SK-N-SH treated with all-trans-retinoic acid at 6 μM for 48 hours (cell line): ENCODE measurements at regions not wholly inside any gene's neighbourhood (a gene's known extent, or its start where the extent isn't known, plus 50 kb on each side); places are given as distances from the start of the nearest gene placed in this dataset.

ENCODE experiments used
- ATAC-seq: fragments of 200-7000 bp; cut with Tn5 transposase; 3 replicates; pipeline ENCODE4 v1.9.1; 2020; ENCODE audit warnings: mild to moderate bottlenecking, moderate library complexity
- ARNTL ChIP-seq: fragments of 450-650 bp; formaldehyde crosslinking; IDR thresholded peaks from 2 replicates; pipeline ENCODE4 v1.5.0; 2020; ENCODE audit warnings: low read depth, mild to moderate bottlenecking, moderate library complexity, borderline replicate concordance
- BACH2 ChIP-seq: fragments of 250-450 bp; sonication (Bioruptor Pico); IDR thresholded peaks from 2 replicates; pipeline ENCODE4 v1.9.0; 2021; ENCODE audit warnings: mild to moderate bottlenecking, borderline replicate concordance
- CREB5 ChIP-seq: fragments of 250-450 bp; sonication (Bioruptor Pico); IDR thresholded peaks from 2 replicates; pipeline ENCODE4 v1.5.1; 2020; ENCODE audit warnings: low read depth, mild to moderate bottlenecking, moderate library complexity
- CSDC2 ChIP-seq: fragments of 250-450 bp; sonication (Bioruptor Pico); IDR thresholded peaks from 2 replicates; pipeline ENCODE4 v1.5.0; 2020; ENCODE audit warnings: mild to moderate bottlenecking, moderate library complexity
- ESRRG ChIP-seq: fragments of 250-450 bp; sonication (Bioruptor Pico); IDR thresholded peaks from 2 replicates; pipeline ENCODE4 v1.6.1; 2021; ENCODE audit warnings: mild to moderate bottlenecking
- GLIS3 ChIP-seq: fragments of 250-450 bp; sonication (Bioruptor Pico); IDR thresholded peaks from 2 replicates; pipeline ENCODE4 v1.5.0; 2020; ENCODE audit warnings: mild to moderate bottlenecking, moderate library complexity
- OSR1 ChIP-seq: fragments of 250-450 bp; sonication (Bioruptor Pico); IDR thresholded peaks from 2 replicates; pipeline ENCODE4 v1.8.0; 2022; ENCODE audit warnings: moderate library complexity, mild to moderate bottlenecking, inconsistent platforms
- PATZ1 ChIP-seq: fragments of 250-450 bp; sonication (Bioruptor Pico); IDR thresholded peaks from 2 replicates; pipeline ENCODE4 v1.8.0; 2020; ENCODE audit warnings: mild to moderate bottlenecking, moderate library complexity, borderline replicate concordance
- POU6F1 ChIP-seq: fragments of 250-450 bp; sonication (Bioruptor Pico); IDR thresholded peaks from 2 replicates; pipeline ENCODE4 v1.8.0; 2021; ENCODE audit warnings: low read depth, mild to moderate bottlenecking, moderate library complexity, borderline replicate concordance
- PPARA ChIP-seq: fragments of 250-450 bp; sonication (Bioruptor Pico); IDR thresholded peaks from 2 replicates; pipeline ENCODE4 v1.5.0; 2020; ENCODE audit warnings: mild to moderate bottlenecking, borderline replicate concordance
- RARB ChIP-seq: fragments of 250-450 bp; sonication (Bioruptor Pico); IDR thresholded peaks from 2 replicates; pipeline ENCODE4 v1.8.0; 2021; ENCODE audit warnings: mild to moderate bottlenecking, moderate library complexity
- SNAI2 ChIP-seq: fragments of 250-450 bp; sonication (Bioruptor Pico); IDR thresholded peaks from 2 replicates; pipeline ENCODE4 v1.5.0; 2020; ENCODE audit warnings: mild to moderate bottlenecking, moderate library complexity
- TOX ChIP-seq: fragments of 250-450 bp; sonication (Bioruptor Pico); IDR thresholded peaks from 2 replicates; pipeline ENCODE4 v1.8.0; 2021; ENCODE audit warnings: mild to moderate bottlenecking, moderate library complexity, borderline replicate concordance
- TSHZ2 ChIP-seq: fragments of 250-450 bp; sonication (Bioruptor Pico); IDR thresholded peaks from 2 replicates; pipeline ENCODE4 v1.5.0; 2020; ENCODE audit warnings: mild to moderate bottlenecking, moderate library complexity
- ZC3H10 ChIP-seq: fragments of 250-450 bp; sonication (Bioruptor Pico); IDR thresholded peaks from 2 replicates; pipeline ENCODE4 v1.5.1; 2021; ENCODE audit warnings: mild to moderate bottlenecking, moderate library complexity
- ZFP3 ChIP-seq: fragments of 250-450 bp; sonication (Bioruptor Pico); IDR thresholded peaks from 2 replicates; pipeline ENCODE4 v1.5.0; 2020; ENCODE audit warnings: mild to moderate bottlenecking, moderate library complexity
- ZNF565 ChIP-seq: fragments of 450-650 bp; formaldehyde crosslinking; conservative IDR thresholded peaks from 2 replicates; pipeline ENCODE4 v1.5.0; 2020; ENCODE audit warnings: low read depth, mild to moderate bottlenecking, moderate library complexity
- ZNF8 ChIP-seq: fragments of 450-650 bp; formaldehyde crosslinking; IDR thresholded peaks from 2 replicates; pipeline ENCODE4 v1.5.0; 2020; ENCODE audit warnings: mild to moderate bottlenecking, moderate library complexity

GRCh38 chr6:169862043-169862891 is 110.8 kb downstream of the ERMARD start (continued):
- TF ChIP-seq TOX: no peak
- TF ChIP-seq POU6F1 (CRISPR knock-in tag): no peak
- TF ChIP-seq, all 23 proteins: peak for 0

- no peak for ATAC-seq
- TF ChIP-seq ARNTL (CRISPR knock-in tag) (no peak), ZNF8 (no peak), SNAI2 (no peak), CSDC2 (CRISPR knock-in tag) (no peak), ZFP3 (CRISPR knock-in tag) (no peak), ZNF565 (CRISPR knock-in tag) (no peak)
- TF ChIP-seq, all 23 proteins: peak for 0
These were observed 110.1 kb downstream of the ERMARD start for GRCh38 chr6:169861431-169862042.

GRCh38 chr6:169859978-169860703 is 108.7 kb downstream of the ERMARD start:
- TF ChIP-seq PATZ1 (no peak), TOX (no peak)
- no peak for ATAC-seq

- TF ChIP-seq BACH2 (CRISPR knock-in tag): no peak
- TF ChIP-seq OSR1: no peak
- no peak for TF ChIP-seq POU6F1 (CRISPR knock-in tag)
- no peak for TF ChIP-seq PPARA (CRISPR knock-in tag)
- TF ChIP-seq RARB (CRISPR knock-in tag): no peak
- TF ChIP-seq CREB5 (CRISPR knock-in tag): no peak
- no peak for TF ChIP-seq PATZ1
- TF ChIP-seq CSDC2 (CRISPR knock-in tag): no peak
- TF ChIP-seq ZC3H10 (CRISPR knock-in tag): no peak
- no peak for TF ChIP-seq GLIS3
- no peak for TF ChIP-seq ESRRG
- no peak for TF ChIP-seq ZNF565 (CRISPR knock-in tag)
- TF ChIP-seq TSHZ2 (CRISPR knock-in tag): no peak
- no peak for ATAC-seq
These were observed 108.1 kb downstream of the ERMARD start for GRCh38 chr6:169859401-169859977.
